MCF 10A (cell line): ENCODE measurements at regions not wholly inside any gene's neighbourhood (a gene's known extent, or its start where the extent isn't known, plus 50 kb on each side); places are given as distances from the start of the nearest gene placed in this dataset.

Source experiments
- BruUV-seq: library from RNA; stranded (reverse); fragments of 400-500 nt; replicated peaks from 2 replicates; lab custom pipeline; 2021; lab: Mats Ljungman, UMichigan
- CTCF ChIA-PET: fragments of 300-600 bp; sonication (Branson Sonifier 250); formaldehyde crosslinking; extraction: SDS; loops from one replicate; lab custom pipeline; 2021; ENCODE audit warnings: antibody characterized with exemption, inconsistent platforms; lab: Yijun Ruan, JAX
- POLR2A ChIA-PET: fragments of 300-600, 350-650 bp; sonication (Branson Sonifier 250); formaldehyde crosslinking; extraction: SDS; loops from one replicate; lab custom pipeline; 2020; ENCODE audit warnings: antibody characterized with exemption, inconsistent platforms; lab: Yijun Ruan, JAX
- DNase-seq: peaks from one replicate; pipeline ENCODE4 v3.0.0-alpha.2; 2018; ENCODE audit not compliant: unreplicated experiment
- H3K27ac Mint-ChIP-seq: one replicate; pipeline ENCODE4 v1.8.0; 2022; ENCODE audit warnings: mild to moderate bottlenecking, low read depth, mixed read lengths; ENCODE audit not compliant: unreplicated experiment
- H3K27me3 Mint-ChIP-seq: one replicate; pipeline ENCODE4 v1.8.0; 2022; ENCODE audit warnings: mixed read lengths; ENCODE audit not compliant: insufficient read depth, unreplicated experiment
- H3K36me3 Mint-ChIP-seq: one replicate; pipeline ENCODE4 v1.8.0; 2022; ENCODE audit warnings: mild to moderate bottlenecking, moderate library complexity, mixed read lengths; ENCODE audit not compliant: insufficient read depth, unreplicated experiment
- H3K4me1 Mint-ChIP-seq: one replicate; pipeline ENCODE4 v1.8.0; 2022; ENCODE audit warnings: mixed read lengths; ENCODE audit not compliant: insufficient read depth, unreplicated experiment
- H3K4me3 Mint-ChIP-seq: one replicate; pipeline ENCODE4 v1.8.0; 2022; ENCODE audit warnings: mild to moderate bottlenecking, moderate library complexity, mixed read lengths; ENCODE audit not compliant: unreplicated experiment
- H3K9me3 Mint-ChIP-seq: one replicate; pipeline ENCODE4 v1.8.0; 2022; ENCODE audit warnings: mixed read lengths; ENCODE audit not compliant: unreplicated experiment
- intact Hi-C: fragments of 100-400 bp; cut with micrococcal nuclease; formaldehyde crosslinking; loops from 2 replicates; pipeline ENCODE4 v1.14.1; 2022
- TF ChIP-seq, protein P1 (sequence below): fragments of 200-600 bp; IDR thresholded peaks from one replicate; pipeline ENCODE4 v1.8.0; 2022; ENCODE audit warnings: antibody characterized with exemption, mild to moderate bottlenecking; ENCODE audit not compliant: unreplicated experiment

DNA sequence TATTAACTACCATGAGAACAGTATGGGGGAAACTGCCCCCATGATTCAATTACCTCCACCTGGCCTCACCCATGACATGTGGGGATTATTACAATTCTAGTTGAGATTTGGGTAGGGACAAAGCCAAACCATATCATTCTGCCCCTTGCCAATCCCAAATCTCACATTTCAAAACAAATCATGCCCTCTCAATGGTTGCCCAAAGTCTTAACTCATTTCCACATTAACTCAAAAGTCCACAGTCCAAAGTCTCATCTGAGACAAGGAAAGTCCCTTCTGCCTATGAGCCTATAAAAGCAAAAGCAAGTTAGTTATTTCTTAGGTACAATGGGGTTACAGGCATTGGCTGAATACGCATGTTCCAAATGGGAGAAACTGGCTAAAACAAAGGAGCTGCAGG is 180.7 kb upstream of the CDH12 start:
- no peaks in the 10 kb centered on the region for H3K27me3 Mint-ChIP-seq
- no peak overlapping the region for H3K27ac Mint-ChIP-seq
- CTCF ChIA-PET: no interaction called here
- no TSS peak for BruUV-seq
- intact Hi-C loops: no loop called here
- H3K36me3 Mint-ChIP-seq: no peaks in the 10 kb centered on the region
- H3K9me3 Mint-ChIP-seq: no peaks in the 10 kb centered on the region
- no peaks in the 10 kb centered on the region for H3K4me1 Mint-ChIP-seq
- TF ChIP-seq, protein P1, sequence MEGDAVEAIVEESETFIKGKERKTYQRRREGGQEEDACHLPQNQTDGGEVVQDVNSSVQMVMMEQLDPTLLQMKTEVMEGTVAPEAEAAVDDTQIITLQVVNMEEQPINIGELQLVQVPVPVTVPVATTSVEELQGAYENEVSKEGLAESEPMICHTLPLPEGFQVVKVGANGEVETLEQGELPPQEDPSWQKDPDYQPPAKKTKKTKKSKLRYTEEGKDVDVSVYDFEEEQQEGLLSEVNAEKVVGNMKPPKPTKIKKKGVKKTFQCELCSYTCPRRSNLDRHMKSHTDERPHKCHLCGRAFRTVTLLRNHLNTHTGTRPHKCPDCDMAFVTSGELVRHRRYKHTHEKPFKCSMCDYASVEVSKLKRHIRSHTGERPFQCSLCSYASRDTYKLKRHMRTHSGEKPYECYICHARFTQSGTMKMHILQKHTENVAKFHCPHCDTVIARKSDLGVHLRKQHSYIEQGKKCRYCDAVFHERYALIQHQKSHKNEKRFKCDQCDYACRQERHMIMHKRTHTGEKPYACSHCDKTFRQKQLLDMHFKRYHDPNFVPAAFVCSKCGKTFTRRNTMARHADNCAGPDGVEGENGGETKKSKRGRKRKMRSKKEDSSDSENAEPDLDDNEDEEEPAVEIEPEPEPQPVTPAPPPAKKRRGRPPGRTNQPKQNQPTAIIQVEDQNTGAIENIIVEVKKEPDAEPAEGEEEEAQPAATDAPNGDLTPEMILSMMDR: no peak
- POLR2A ChIA-PET: no interaction called here
- no peak for DNase-seq
- no peak overlapping the region for H3K4me3 Mint-ChIP-seq

DNA sequence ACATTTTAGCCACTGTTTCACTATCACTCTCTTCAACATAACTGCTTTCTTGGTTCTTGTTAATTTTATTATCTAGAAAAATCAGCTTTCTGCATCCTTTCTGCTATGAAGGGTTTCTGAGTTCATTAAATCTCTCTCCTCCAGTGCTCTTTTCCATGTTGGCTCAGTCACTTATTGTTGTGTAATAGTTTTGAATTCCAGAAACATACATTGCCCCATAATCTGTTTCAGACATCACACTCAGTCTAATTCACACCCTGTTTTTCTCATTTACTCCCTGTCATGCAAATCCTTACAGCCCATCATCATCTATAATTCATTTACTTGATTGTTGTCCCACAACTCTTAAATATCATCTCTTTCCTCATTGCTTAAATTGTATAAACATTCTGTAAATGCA is 176.1 kb upstream of the CDH12 start:
- Mint-ChIP-seq H3K27me3 (no peaks in the 10 kb centered on the region), H3K27ac (no peak overlapping the region), H3K4me1 (peaks cover 19% of the 10 kb centered on the region), H3K4me3 (no peak overlapping the region), H3K36me3 (no peaks in the 10 kb centered on the region), H3K9me3 (no peaks in the 10 kb centered on the region)
- ChIA-PET CTCF (interaction anchor here (1.0 kb wide), 1 partner anchor 180 kb away, joined by 3 read pairs; no protein-coding TSS in a partner anchor), POLR2A (interaction anchor here (0.8 to 6.2 kb wide), 7 partner anchors 10 to 137 kb away, joined by 3 to 69 read pairs (median 7); no protein-coding TSS in a partner anchor)
- DNase-seq: peak; percentile 56
- no TSS peak for BruUV-seq
- intact Hi-C loops: no loop called here
- TF ChIP-seq, protein P1: no peak

DNA sequence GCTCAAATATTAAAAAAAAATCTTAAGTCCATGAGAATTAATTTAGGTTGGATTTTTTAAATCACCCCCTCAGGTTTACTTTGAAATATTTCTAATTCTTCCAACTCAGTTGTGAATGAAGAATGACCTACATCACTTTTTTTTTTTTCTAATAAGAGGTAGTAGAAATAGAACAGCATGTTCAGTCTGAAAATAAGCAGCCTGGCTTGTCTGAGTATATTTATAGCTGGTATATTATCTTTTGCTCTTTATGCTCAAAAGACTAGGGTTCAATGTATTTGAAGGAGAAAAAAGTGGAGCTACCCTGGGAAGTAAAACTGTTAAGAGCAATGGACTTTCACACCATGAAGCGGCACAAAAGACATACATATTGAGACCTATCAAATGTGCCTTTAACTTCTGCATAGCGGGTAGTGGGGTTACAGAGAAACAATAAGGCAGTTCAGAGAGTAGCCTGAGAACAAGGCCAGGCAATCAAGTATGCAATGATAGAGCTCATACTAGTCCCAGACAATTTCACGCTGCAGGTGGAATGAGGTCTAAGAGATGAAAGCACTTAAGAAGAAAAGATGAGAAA is 175.4 kb upstream of the CDH12 start:
- ChIA-PET POLR2A (interaction anchor here (0.6 to 6.2 kb wide), 15 partner anchors 10 to 468 kb away, joined by 3 to 69 read pairs (median 6); no protein-coding TSS in a partner anchor), CTCF (interaction anchor here (0.7 to 2.0 kb wide), 8 partner anchors 16 to 183 kb away, joined by 3 to 8 read pairs (median 4); no protein-coding TSS in a partner anchor)
- no TSS peak for BruUV-seq
- H3K4me1 Mint-ChIP-seq: peaks cover 19% of the 10 kb centered on the region
- no peaks in the 10 kb centered on the region for H3K36me3 Mint-ChIP-seq
- H3K27ac Mint-ChIP-seq: no peak overlapping the region
- H3K27me3 Mint-ChIP-seq: no peaks in the 10 kb centered on the region
- no peaks in the 10 kb centered on the region for H3K9me3 Mint-ChIP-seq
- no peak for DNase-seq
- H3K4me3 Mint-ChIP-seq: no peak overlapping the region
- TF ChIP-seq, protein P1: no peak
- intact Hi-C loops: no loop called here

DNA sequence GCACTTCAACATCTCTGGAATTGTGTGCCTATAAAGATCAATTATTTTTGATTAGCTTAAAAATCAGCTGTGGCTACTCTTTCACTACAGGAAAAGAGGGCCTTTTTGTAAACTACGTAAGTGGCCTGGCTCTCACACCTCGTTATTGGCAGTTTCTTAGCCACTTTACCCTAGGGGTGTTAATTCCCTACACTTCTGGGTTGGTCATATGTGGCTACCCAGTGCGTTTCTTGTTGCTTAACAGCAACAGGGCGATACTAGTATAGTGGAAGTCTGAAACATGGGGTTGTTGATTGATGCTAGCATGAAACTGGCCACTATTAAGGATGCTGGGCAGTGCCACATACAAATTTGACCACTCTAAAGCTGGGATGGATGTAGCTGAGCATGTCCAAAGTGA is 174.7 kb upstream of the CDH12 start:
- CTCF ChIA-PET: interaction anchor here (0.5 to 2.0 kb wide), 10 partner anchors 10 to 995 kb away, joined by 3 to 8 read pairs (median 3); no protein-coding TSS in a partner anchor
- intact Hi-C loops: no loop called here
- TF ChIP-seq, protein P1: no peak
- Mint-ChIP-seq H3K36me3 (no peaks in the 10 kb centered on the region), H3K27me3 (no peaks in the 10 kb centered on the region), H3K27ac (peak overlapping the region; percentile 78), H3K4me1 (peaks cover 19% of the 10 kb centered on the region), H3K9me3 (no peaks in the 10 kb centered on the region), H3K4me3 (no peak overlapping the region)
- DNase-seq: no peak
- POLR2A ChIA-PET: interaction anchor here (0.6 to 6.2 kb wide), 15 partner anchors 15 to 467 kb away, joined by 3 to 69 read pairs (median 6); no protein-coding TSS in a partner anchor
- BruUV-seq: no TSS peak
